H9 (cell line): ENCODE measurements at regions not wholly inside any gene's neighbourhood (a gene's known extent, or its start where the extent isn't known, plus 50 kb on each side); places are given as distances from the start of the nearest gene placed in this dataset.

Source experiments
- DNase-seq: peaks from one replicate; pipeline ENCODE4 v3.0.0-alpha.2; 2017
- H2AFZ ChIP-seq: one replicate; pipeline ENCODE4 v1.6.1; 2013; ENCODE audit warnings: mild to moderate bottlenecking, low read length, control low read depth, moderate library complexity
- H2AK5ac ChIP-seq: 2 replicates; pipeline ENCODE4 v1.6.1; 2013; ENCODE audit warnings: low read length, control low read depth, mixed read lengths; ENCODE audit not compliant: insufficient read length
- H2BK120ac ChIP-seq: one replicate; pipeline ENCODE4 v1.6.1; 2013; ENCODE audit warnings: low read depth, mild to moderate bottlenecking, low read length, control low read depth, inconsistent platforms; ENCODE audit not compliant: poor library complexity, severe bottlenecking
- H2BK12ac ChIP-seq: 2 replicates; pipeline ENCODE4 v1.6.1; 2013; ENCODE audit warnings: low read length, control low read depth, mixed read lengths, low read depth; ENCODE audit not compliant: insufficient read length
- H2BK15ac ChIP-seq: 2 replicates; pipeline ENCODE4 v1.6.1; 2013; ENCODE audit warnings: low read depth, low read length, control low read depth
- H2BK20ac ChIP-seq: one replicate; pipeline ENCODE4 v1.6.1; 2013; ENCODE audit warnings: low read depth, mild to moderate bottlenecking, low read length, control low read depth, inconsistent platforms; ENCODE audit not compliant: poor library complexity, severe bottlenecking
- H2BK5ac ChIP-seq: 2 replicates; pipeline ENCODE4 v1.6.1; 2013; ENCODE audit warnings: low read length, control low read depth, mixed read lengths; ENCODE audit not compliant: insufficient read length
- H3K14ac ChIP-seq: 2 replicates; pipeline ENCODE4 v1.6.1; 2013; ENCODE audit warnings: low read length, control low read depth; ENCODE audit not compliant: insufficient read depth
- H3K18ac ChIP-seq: 2 replicates; pipeline ENCODE4 v1.6.1; 2013; ENCODE audit warnings: low read depth, mild to moderate bottlenecking, mixed read lengths, low read length, control low read depth; ENCODE audit not compliant: insufficient read length
- H3K23ac ChIP-seq: 2 replicates; pipeline ENCODE4 v1.6.1; 2013; ENCODE audit warnings: low read length, control low read depth, mixed read lengths, low read depth; ENCODE audit not compliant: insufficient read length
- H3K23me2 ChIP-seq: 2 replicates; pipeline ENCODE4 v1.6.1; 2013; ENCODE audit warnings: low read depth, mild to moderate bottlenecking, mixed read lengths, low read length, control low read depth; ENCODE audit not compliant: insufficient read length, poor library complexity, severe bottlenecking
- H3K27ac ChIP-seq: 2 replicates; pipeline ENCODE4 v1.5.1; 2013; ENCODE audit warnings: low read length, control low read depth, mixed read lengths, low read depth; ENCODE audit not compliant: insufficient read length
- H3K27me3 ChIP-seq: 2 replicates; pipeline ENCODE4 v1.6.1; 2013; ENCODE audit warnings: low read length, control low read depth, inconsistent platforms; ENCODE audit not compliant: insufficient read depth
- H3K4ac ChIP-seq: 2 replicates; pipeline ENCODE4 v1.6.1; 2013; ENCODE audit warnings: low read depth, mild to moderate bottlenecking, control low read depth, inconsistent platforms, low read length, moderate library complexity
- H3K4me1 ChIP-seq: 2 replicates; pipeline ENCODE4 v1.6.1; 2013; ENCODE audit warnings: low read length, control low read depth, inconsistent platforms; ENCODE audit not compliant: insufficient read depth
- H3K4me2 ChIP-seq: 2 replicates; pipeline ENCODE4 v1.6.1; 2013; ENCODE audit warnings: low read length, control low read depth, mixed read lengths; ENCODE audit not compliant: insufficient read length, insufficient read depth
- H3K56ac ChIP-seq: 2 replicates; pipeline ENCODE4 v1.6.1; 2013; ENCODE audit warnings: low read depth, mild to moderate bottlenecking, mixed read lengths, low read length, control low read depth; ENCODE audit not compliant: insufficient read length
- H3K79me1 ChIP-seq: 2 replicates; pipeline ENCODE4 v1.6.1; 2013; ENCODE audit warnings: low read depth, mild to moderate bottlenecking, moderate library complexity, low read length, control low read depth, inconsistent platforms; ENCODE audit not compliant: insufficient read depth, poor library complexity, severe bottlenecking
- H3K79me2 ChIP-seq: 2 replicates; pipeline ENCODE4 v1.6.1; 2013; ENCODE audit warnings: low read length, control low read depth, inconsistent platforms; ENCODE audit not compliant: insufficient read depth
- H3K9ac ChIP-seq: 2 replicates; pipeline ENCODE4 v1.6.1; 2013; ENCODE audit warnings: low read length, control low read depth, mixed read lengths; ENCODE audit not compliant: insufficient read length; ENCODE audit errors: extremely low read depth
- H3K9me3 ChIP-seq: one replicate; pipeline ENCODE4 v1.6.1; 2013; ENCODE audit warnings: low read depth, low read length, inconsistent platforms; ENCODE audit not compliant: control insufficient read depth
- H3T11ph ChIP-seq: one replicate; pipeline ENCODE4 v1.6.1; 2013; ENCODE audit warnings: mild to moderate bottlenecking, low read length, control low read depth, inconsistent platforms
- H4K20me1 ChIP-seq: one replicate; pipeline ENCODE4 v1.6.1; 2013; ENCODE audit not compliant: control insufficient read depth, insufficient read length, insufficient read depth
- H4K5ac ChIP-seq: 2 replicates; pipeline ENCODE4 v1.6.1; 2013; ENCODE audit warnings: low read depth, mild to moderate bottlenecking, mixed read lengths, low read length, control low read depth; ENCODE audit not compliant: insufficient read length
- H4K8ac ChIP-seq: replicated peaks from 2 replicates; pipeline ENCODE4 v1.6.1; 2013; ENCODE audit warnings: low read length, control low read depth, mixed read lengths, low read depth; ENCODE audit not compliant: insufficient read length
- H4K91ac ChIP-seq: 2 replicates; pipeline ENCODE4 v1.6.1; 2013; ENCODE audit warnings: low read depth, mild to moderate bottlenecking, moderate library complexity, mixed read lengths, low read length, control low read depth; ENCODE audit not compliant: insufficient read length
- H3K27ac Mint-ChIP-seq, 3 experiments: 2 replicates in 2 of 3; 3 replicates in 1 of 3; pipeline ENCODE4 v1.8.0; 2020 to 2021; ENCODE audit warnings: mixed read lengths in 3 of 3, mild to moderate bottlenecking in 1 of 3, moderate library complexity in 1 of 3
- H3K27me3 Mint-ChIP-seq: 2 replicates; pipeline ENCODE4 v1.8.0; 2021; ENCODE audit warnings: low read depth, mild to moderate bottlenecking, moderate library complexity, mixed read lengths
- H3K36me3 Mint-ChIP-seq, 3 experiments: 2 replicates in 2 of 3; 3 replicates in 1 of 3; pipeline ENCODE4 v1.8.0; 2020 to 2021; ENCODE audit warnings: low read depth in 3 of 3, mixed read lengths in 3 of 3; ENCODE audit not compliant: insufficient read depth in 1 of 3
- H3K4me1 Mint-ChIP-seq, 2 experiments: 2 replicates each; pipeline ENCODE4 v1.8.0; 2020; ENCODE audit warnings: mixed read lengths in 2 of 2
- H3K4me3 Mint-ChIP-seq, 2 experiments: 2 replicates in 1 of 2; 3 replicates in 1 of 2; pipeline ENCODE4 v1.8.0; 2020 to 2021; ENCODE audit warnings: mild to moderate bottlenecking in 2 of 2, mixed read lengths in 2 of 2, moderate library complexity in 1 of 2
- H3K9me3 Mint-ChIP-seq, 2 experiments: 2 replicates in 1 of 2; 3 replicates in 1 of 2; pipeline ENCODE4 v1.8.0; 2020; ENCODE audit warnings: mild to moderate bottlenecking in 2 of 2, mixed read lengths in 2 of 2, moderate library complexity in 1 of 2
- CTCF ChIP-seq: fragments of 200-600 bp; sonication (generic); conservative IDR thresholded peaks from 3 replicates; pipeline ENCODE4 v1.8.0; 2021; ENCODE audit warnings: antibody characterized with exemption, mild to moderate bottlenecking
- WGBS: extraction: QIAGEN DNeasy Blood & Tissue Kit; methylation state at CpG from one replicate; pipeline ENCODE4 v1.1.7; 2013; ENCODE audit warnings: missing lambda C conversion rate, low lambda C conversion rate, mixed read lengths; ENCODE audit not compliant: insufficient read length; ENCODE audit errors: extremely low coverage; 5-methylcytosine and 5-hydroxymethylcytosine counted together

- Histone ChIP-seq H2BK12ac (no peak overlapping the region), H4K5ac (no peak overlapping the region), H2BK15ac (no peak overlapping the region), H2AK5ac (no peak overlapping the region), H3K4me1 (no peaks in the 10 kb centered on the region), H3K4ac (no peak overlapping the region), H3K23ac (no peak overlapping the region), H4K8ac (no peak overlapping the region), H2BK5ac (no peak overlapping the region), H2BK120ac (no peak overlapping the region), H3K56ac (no peak overlapping the region), H3K27me3 (no peaks in the 10 kb centered on the region), H3T11ph (no peak overlapping the region), H3K4me2 (no peak overlapping the region), H3K79me2 (no peaks in the 10 kb centered on the region), H3K18ac (no peak overlapping the region), H3K9me3 (peaks cover 4% of the 10 kb centered on the region), H3K79me1 (no peaks in the 10 kb centered on the region), H2AFZ (no peak overlapping the region), H4K20me1 (no peaks in the 10 kb centered on the region), H4K91ac (no peak overlapping the region), H3K14ac (no peak overlapping the region), H3K9ac (no peak overlapping the region), H3K23me2 (no peaks in the 10 kb centered on the region), H3K27ac (no peak overlapping the region), H2BK20ac (no peak overlapping the region)
- Mint-ChIP-seq H3K27me3 (no peaks in the 10 kb centered on the region; the same call in 1 of the 2 replicates), H3K27ac (no peak overlapping the region), H3K4me1 (no peaks in the 10 kb centered on the region), H3K36me3 (no peaks in the 10 kb centered on the region), H3K4me3 (no peak overlapping the region), H3K9me3 (peaks cover 0 to 22% of the 10 kb centered on the region in 2 experiments; a peak in 4 of 5 replicates)
- DNase-seq, result no peak
- no peak for TF ChIP-seq CTCF
- no CpG with 5 or more reads among the region's 2 CpGs for WGBS
These were observed 185.9 kb downstream of the DMRT2 start for GRCh38 chr9:1236061-1236460.
